Type B pancreatic cell (in vitro differentiated cells): ENCODE measurements at regions not wholly inside any gene's neighbourhood (a gene's known extent, or its start where the extent isn't known, plus 50 kb on each side); places are given as distances from the start of the nearest gene placed in this dataset.

Source experiments
- DNase-seq: peaks from one replicate; pipeline ENCODE4 v3.0.0; 2021; ENCODE audit warnings: mixed read lengths; ENCODE audit not compliant: unreplicated experiment; ENCODE audit errors: extremely low spot score
- H3K27ac Mint-ChIP-seq: 2 replicates; pipeline ENCODE4 v1.8.0; 2021; ENCODE audit warnings: mild to moderate bottlenecking, mixed read lengths
- H3K27me3 Mint-ChIP-seq: 2 replicates; pipeline ENCODE4 v1.8.0; 2021; ENCODE audit warnings: mixed read lengths
- H3K36me3 Mint-ChIP-seq: 2 replicates; pipeline ENCODE4 v1.8.0; 2021; ENCODE audit warnings: mixed read lengths
- H3K4me1 Mint-ChIP-seq: one replicate; pipeline ENCODE4 v1.8.0; 2021; ENCODE audit warnings: mixed read lengths; ENCODE audit not compliant: unreplicated experiment
- H3K4me3 Mint-ChIP-seq: 2 replicates; pipeline ENCODE4 v1.8.0; 2021; ENCODE audit warnings: mild to moderate bottlenecking, mixed read lengths
- H3K9me3 Mint-ChIP-seq: 2 replicates; pipeline ENCODE4 v1.8.0; 2021; ENCODE audit warnings: mixed read lengths
- CTCF ChIP-seq: fragments of 200-600 bp; sonication (generic); conservative IDR thresholded peaks from 2 replicates; pipeline ENCODE4 v1.5.0; 2021; ENCODE audit warnings: antibody characterized with exemption, mild to moderate bottlenecking

GRCh38 chr6:14270925-14271788 lies 153.6 kb downstream of the CD83 start:
- Mint-ChIP-seq H3K4me1 (peaks cover 3% of the 10 kb centered on the region), H3K27me3 (peaks cover 6% of the 10 kb centered on the region), H3K4me3 (no peak overlapping the region), H3K27ac (no peak overlapping the region), H3K36me3 (no peaks in the 10 kb centered on the region), H3K9me3 (peaks cover 4% of the 10 kb centered on the region)
- no peak for TF ChIP-seq CTCF
- DNase-seq = no peak

GRCh38 chr6:14271789-14272736 lies 154.5 kb downstream of the CD83 start:
- no peak for DNase-seq
- peaks cover 6% of the 10 kb centered on the region for H3K27me3 Mint-ChIP-seq

GRCh38 chr6:14272737-14273085 lies 155.1 kb downstream of the CD83 start:
- no peak overlapping the region for H3K27ac Mint-ChIP-seq
- H3K4me3 Mint-ChIP-seq = no peak overlapping the region
- H3K27me3 Mint-ChIP-seq = peaks cover 6% of the 10 kb centered on the region
- DNase-seq = no peak
- no peak for TF ChIP-seq CTCF
- peaks cover 4% of the 10 kb centered on the region for H3K9me3 Mint-ChIP-seq
- H3K36me3 Mint-ChIP-seq = no peaks in the 10 kb centered on the region
- H3K4me1 Mint-ChIP-seq = peaks cover 11% of the 10 kb centered on the region

More at GRCh38 chr6:14271789-14272736, 154.5 kb downstream of the CD83 start:
- H3K4me1 Mint-ChIP-seq = peaks cover 6% of the 10 kb centered on the region
- no peak overlapping the region for H3K4me3 Mint-ChIP-seq
- TF ChIP-seq CTCF = no peak
- no peak overlapping the region for H3K27ac Mint-ChIP-seq
- no peaks in the 10 kb centered on the region for H3K36me3 Mint-ChIP-seq
- H3K9me3 Mint-ChIP-seq = peaks cover 4% of the 10 kb centered on the region

GRCh38 chr6:14273191-14273590 lies 155.6 kb downstream of the CD83 start:
- no peaks in the 10 kb centered on the region for H3K36me3 Mint-ChIP-seq
- peaks cover 11% of the 10 kb centered on the region for H3K4me1 Mint-ChIP-seq
- H3K4me3 Mint-ChIP-seq = no peak overlapping the region
- no peak overlapping the region for H3K27ac Mint-ChIP-seq
- TF ChIP-seq CTCF = no peak
- H3K27me3 Mint-ChIP-seq = peaks cover 6% of the 10 kb centered on the region
- H3K9me3 Mint-ChIP-seq = peaks cover 4% of the 10 kb centered on the region
- no peak for DNase-seq

- peaks cover 11% of the 10 kb centered on the region for H3K4me1 Mint-ChIP-seq
- no peak for DNase-seq
- H3K27me3 Mint-ChIP-seq = peaks cover 6% of the 10 kb centered on the region
- no peak overlapping the region for H3K4me3 Mint-ChIP-seq
- no peaks in the 10 kb centered on the region for H3K36me3 Mint-ChIP-seq
- H3K9me3 Mint-ChIP-seq = peaks cover 4% of the 10 kb centered on the region
- no peak overlapping the region for H3K27ac Mint-ChIP-seq
- TF ChIP-seq CTCF = no peak
These were observed 156.4 kb downstream of the CD83 start for GRCh38 chr6:14274016-14274415.
